ENCODE measurements at regions not wholly inside any gene's neighbourhood (a gene's known extent, or its start where the extent isn't known, plus 50 kb on each side); places are given as distances from the start of the nearest gene placed in this dataset.

GRCh38 chr6:169881398-169881797 lies 130.0 kb downstream of the ERMARD start:
- no peak for TF ChIP-seq POLR2A (IDR thresholded peaks at IDR 0.05; ENCODE audit: low read depth, low read length)
- no peak for TF ChIP-seq POLR2AphosphoS5 (IDR thresholded peaks at IDR 0.05; ENCODE audit: low read depth, low read length)
- no peak for TF ChIP-seq POU2F2 (IDR thresholded peaks at IDR 0.05; ENCODE audit: low read depth, low read length)
- TF ChIP-seq PAX5 (IDR thresholded peaks at IDR 0.05; ENCODE audit: insufficient read depth, low read length, severe bottlenecking) = no peak
- no peak for TF ChIP-seq TAF1 (IDR thresholded peaks at IDR 0.05; ENCODE audit: low read depth, low read length)
